ENCODE measurements at regions not wholly inside any gene's neighbourhood (a gene's known extent, or its start where the extent isn't known, plus 50 kb on each side); places are given as distances from the start of the nearest gene placed in this dataset.

- no peak overlapping the region for H3K9ac ChIP-seq (ENCODE audit: low read depth, low read length, poor library complexity, severe bottlenecking)
Measured at GRCh38 chr6:26230351-26230750, 134.6 kb upstream of the BTN3A2 start.

GRCh38 chr6:26231006-26231587 lies 133.9 kb upstream of the BTN3A2 start:
- Histone ChIP-seq H3K9me3 (ENCODE audit: insufficient read depth, low read depth, low read length) (no peaks in the 10 kb centered on the region), H3K79me2 (ENCODE audit: insufficient read depth, low read length) (no peaks in the 10 kb centered on the region), H4K20me1 (ENCODE audit: insufficient read depth, low read length, poor library complexity, severe bottlenecking) (no peaks in the 10 kb centered on the region), H3K27me3 (ENCODE audit: insufficient read depth, low read length, poor library complexity, severe bottlenecking) (no peaks in the 10 kb centered on the region), H3K4me2 (ENCODE audit: low read depth, low read length, poor library complexity, severe bottlenecking) (no peak overlapping the region), H3K4me3 (ENCODE audit: low read length, poor library complexity, severe bottlenecking) (no peak overlapping the region), H3K9me2 (replicated peaks; ENCODE audit: low read depth, low read length) (no peaks in the 10 kb centered on the region), H3K36me3 (ENCODE audit: insufficient read depth, low read length) (no peaks in the 10 kb centered on the region), H2AFZ (ENCODE audit: low read length) (no peak overlapping the region), H3F3A (ENCODE audit: low read depth) (peaks cover 17% of the 10 kb centered on the region), H3K4me1 (ENCODE audit: insufficient read depth, low read length, poor library complexity, severe bottlenecking) (peaks cover 32% of the 10 kb centered on the region), H3K9ac (ENCODE audit: low read depth, low read length, poor library complexity, severe bottlenecking) (peak overlapping the region; percentile 99)
- TF ChIP-seq CTCF (conservative IDR thresholded peaks at IDR 0.05; ENCODE audit: low read length): no peak
- no peak for TF ChIP-seq EZH2phosphoT487 (IDR thresholded peaks at IDR 0.05; ENCODE audit: borderline replicate concordance)

More at GRCh38 chr6:26230351-26230750, 134.6 kb upstream of the BTN3A2 start:
- no peak overlapping the region for H3K4me3 ChIP-seq (ENCODE audit: low read length, poor library complexity, severe bottlenecking)
- no peaks in the 10 kb centered on the region for H3K36me3 ChIP-seq (ENCODE audit: insufficient read depth, low read length)
- H3F3A ChIP-seq (ENCODE audit: low read depth): peaks cover 17% of the 10 kb centered on the region
- no peaks in the 10 kb centered on the region for H3K9me2 ChIP-seq (replicated peaks; ENCODE audit: low read depth, low read length)
- no peaks in the 10 kb centered on the region for H3K9me3 ChIP-seq (ENCODE audit: insufficient read depth, low read depth, low read length)
- peaks cover 35% of the 10 kb centered on the region for H3K4me1 ChIP-seq (ENCODE audit: insufficient read depth, low read length, poor library complexity, severe bottlenecking)
- no peaks in the 10 kb centered on the region for H3K27me3 ChIP-seq (ENCODE audit: insufficient read depth, low read length, poor library complexity, severe bottlenecking)
- no peak overlapping the region for H2AFZ ChIP-seq (ENCODE audit: low read length)
- no peaks in the 10 kb centered on the region for H4K20me1 ChIP-seq (ENCODE audit: insufficient read depth, low read length, poor library complexity, severe bottlenecking)
- no peak for TF ChIP-seq CTCF (conservative IDR thresholded peaks at IDR 0.05; ENCODE audit: low read length)
- TF ChIP-seq EZH2phosphoT487 (IDR thresholded peaks at IDR 0.05; ENCODE audit: borderline replicate concordance): no peak
- peaks cover 6% of the 10 kb centered on the region for H3K79me2 ChIP-seq (ENCODE audit: insufficient read depth, low read length)
- H3K4me2 ChIP-seq (ENCODE audit: low read depth, low read length, poor library complexity, severe bottlenecking): no peak overlapping the region

GRCh38 chr6:26232306-26232939 lies 132.6 kb upstream of the BTN3A2 start:
- no peak overlapping the region for H2AFZ ChIP-seq (ENCODE audit: low read length)
- H3K4me1 ChIP-seq (ENCODE audit: insufficient read depth, low read length, poor library complexity, severe bottlenecking): peaks cover 23% of the 10 kb centered on the region
- peak overlapping the region; percentile 80 for H3K4me3 ChIP-seq (ENCODE audit: low read length, poor library complexity, severe bottlenecking)
- H3K9me3 ChIP-seq (ENCODE audit: insufficient read depth, low read depth, low read length): no peaks in the 10 kb centered on the region
- H3K4me2 ChIP-seq (ENCODE audit: low read depth, low read length, poor library complexity, severe bottlenecking): peak overlapping the region; percentile 84
- peaks cover 17% of the 10 kb centered on the region for H3F3A ChIP-seq (ENCODE audit: low read depth)
- no peaks in the 10 kb centered on the region for H4K20me1 ChIP-seq (ENCODE audit: insufficient read depth, low read length, poor library complexity, severe bottlenecking)
- peak overlapping the region; percentile 99 for H3K9ac ChIP-seq (ENCODE audit: low read depth, low read length, poor library complexity, severe bottlenecking)
- H3K9me2 ChIP-seq (replicated peaks; ENCODE audit: low read depth, low read length): no peaks in the 10 kb centered on the region
- no peaks in the 10 kb centered on the region for H3K27me3 ChIP-seq (ENCODE audit: insufficient read depth, low read length, poor library complexity, severe bottlenecking)
- H3K79me2 ChIP-seq (ENCODE audit: insufficient read depth, low read length): no peaks in the 10 kb centered on the region
- no peaks in the 10 kb centered on the region for H3K36me3 ChIP-seq (ENCODE audit: insufficient read depth, low read length)
- TF ChIP-seq CTCF (conservative IDR thresholded peaks at IDR 0.05; ENCODE audit: low read length) (no peak), EZH2phosphoT487 (IDR thresholded peaks at IDR 0.05; ENCODE audit: borderline replicate concordance) (no peak)
